Bone marrow (tissue), 2 donors: ENCODE measurements at regions not wholly inside any gene's neighbourhood (a gene's known extent, or its start where the extent isn't known, plus 50 kb on each side); places are given as distances from the start of the nearest gene placed in this dataset.
"Not testable (repeated sequence)": the region's sequence is repeated elsewhere in the genome, so short reads cannot be mapped to it uniquely, and the experiment has no call there.

Experiments
- DNase-seq, 2 donors: peaks; one replicate each; lab custom pipeline; 2025; lab: John Stamatoyannopoulos, UW

GRCh38 chr7:114806590-114807162 lies 115.2 kb upstream of the MDFIC start:
- no peak for DNase-seq

- DNase-seq, result no peak
These were observed 109.3 kb upstream of the MDFIC start for GRCh38 chr7:114812570-114812969.

DNA sequence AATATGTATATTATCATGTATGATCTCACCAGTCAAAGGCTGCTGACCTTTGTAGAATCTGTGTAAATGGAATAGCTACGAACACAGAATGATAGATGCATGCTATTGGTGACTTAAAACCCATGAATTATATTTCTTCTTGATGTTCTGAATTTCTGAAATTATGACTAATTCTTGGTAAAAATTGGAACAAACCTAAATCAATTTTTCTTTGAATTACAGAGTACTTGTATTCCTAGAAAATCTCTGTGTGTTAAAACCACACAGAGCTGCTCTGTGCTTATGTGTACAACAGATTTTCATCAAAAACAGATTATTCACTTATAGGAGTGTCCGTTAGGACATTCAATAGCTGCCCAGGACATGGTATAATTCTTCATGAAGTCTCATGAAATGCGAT lies 108.3 kb upstream of the MDFIC start:
- DNase-seq, result no peak

- DNase-seq, result not testable (repeated sequence)
These were observed 104.9 kb upstream of the MDFIC start for GRCh38 chr7:114817036-114817435.

DNA sequence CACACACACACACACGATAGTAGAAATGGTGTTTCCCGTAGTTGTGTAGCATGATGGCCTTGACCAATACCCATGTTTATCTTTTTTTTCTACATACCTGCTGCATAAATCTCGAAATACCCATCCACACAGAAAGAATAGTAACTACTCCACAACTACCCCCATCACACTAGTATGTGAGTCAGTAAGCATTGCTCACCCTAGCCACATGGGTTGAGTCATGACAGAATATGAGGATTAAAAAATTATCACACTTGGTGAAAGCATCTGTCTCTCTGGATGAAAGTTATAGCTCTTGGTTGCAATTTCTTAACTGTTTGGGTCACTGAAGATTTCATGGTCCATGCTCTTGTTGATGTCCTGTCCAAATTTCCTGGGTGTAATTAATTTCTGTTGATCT lies 103.4 kb upstream of the MDFIC start:
- DNase-seq, result no peak

DNA sequence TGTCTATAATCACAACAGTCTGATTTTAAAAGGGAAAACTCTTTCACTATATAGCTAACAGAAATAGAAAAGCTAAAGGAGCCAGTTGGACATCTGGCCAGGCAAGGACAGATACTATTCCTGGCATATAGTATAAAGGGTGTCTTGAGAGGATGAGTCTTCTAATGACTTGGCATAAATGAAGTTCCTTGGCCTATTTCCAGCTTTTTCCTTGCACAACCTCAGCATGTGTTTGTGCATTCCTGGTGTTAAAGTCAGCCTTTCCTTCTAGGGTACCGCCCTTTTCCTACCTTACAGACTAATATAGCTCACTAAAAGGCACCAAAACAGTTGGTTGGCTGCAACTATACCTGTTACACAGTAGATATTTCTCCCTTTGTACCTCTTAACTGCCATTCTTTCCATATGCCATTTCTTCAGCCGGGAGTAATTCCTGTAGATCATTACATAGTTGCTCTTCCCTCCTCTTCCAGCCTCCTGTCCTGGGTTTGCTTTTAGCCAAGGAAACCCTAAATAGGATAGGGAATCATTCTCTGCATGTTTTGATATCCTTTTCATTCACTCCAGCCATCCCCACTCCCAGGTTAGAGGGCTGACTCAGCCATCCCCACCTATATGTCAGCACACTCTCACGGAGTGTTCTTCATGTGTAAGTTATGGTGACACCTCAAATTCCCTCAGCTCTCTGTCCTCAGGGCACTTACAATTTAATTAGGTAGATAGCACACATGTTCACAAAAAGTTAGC lies 102.1 kb upstream of the MDFIC start:
- no peak for DNase-seq

- DNase-seq, result no peak
These were observed 100.6 kb upstream of the MDFIC start for GRCh38 chr7:114821030-114821900.

DNA sequence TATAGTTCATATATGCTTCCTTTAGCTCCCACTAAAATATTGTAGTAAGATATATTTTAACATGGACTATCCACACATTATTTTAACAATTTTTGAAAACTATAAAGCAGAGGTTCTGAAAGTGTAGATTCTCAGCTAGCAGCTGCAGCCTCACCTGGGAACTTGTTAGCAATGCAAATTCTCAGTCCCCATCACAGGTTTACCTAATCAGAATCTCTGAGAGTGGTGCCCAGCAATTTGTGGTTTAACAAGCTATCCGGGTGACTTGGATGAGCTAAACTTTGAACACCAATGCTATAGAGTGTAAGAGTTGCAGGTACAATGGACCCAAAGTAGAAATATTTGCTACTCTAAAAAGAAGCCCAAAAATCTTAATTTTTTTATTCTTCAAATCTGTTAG lies 99.8 kb upstream of the MDFIC start:
- no peak for DNase-seq

GRCh38 chr7:114822844-114823243 lies 99.0 kb upstream of the MDFIC start:
- no peak for DNase-seq

- DNase-seq, result no peak
These were observed 98.6 kb upstream of the MDFIC start for GRCh38 chr7:114823290-114823689.

DNA sequence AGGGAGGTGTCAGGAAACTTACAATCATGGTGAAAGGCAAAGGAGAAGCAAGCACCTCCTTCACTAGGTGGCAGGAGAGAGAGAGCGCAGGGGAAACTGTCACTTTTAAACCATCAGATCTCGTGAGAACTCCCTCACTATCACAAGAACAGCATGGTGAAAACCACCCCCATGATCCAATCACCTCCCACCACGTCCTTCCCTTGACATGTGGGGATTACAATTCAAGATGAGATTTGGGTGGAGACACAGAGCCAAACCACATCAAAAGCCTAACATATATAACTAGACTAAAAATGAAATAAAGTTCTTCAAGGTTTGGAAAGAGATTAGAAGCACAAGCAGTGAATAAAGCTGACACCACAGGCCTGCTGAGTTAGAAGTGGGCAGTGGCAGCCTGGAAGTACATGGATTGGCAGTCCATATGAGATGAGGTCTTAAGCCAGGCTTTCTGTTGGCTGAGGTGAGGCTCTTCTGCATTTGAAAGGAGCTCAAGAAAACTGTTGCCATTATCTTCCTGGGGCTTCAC lies 96.4 kb upstream of the MDFIC start:
- no peak for DNase-seq

- DNase-seq, result no peak
These were observed 90.9 kb upstream of the MDFIC start for GRCh38 chr7:114830952-114831351.

DNA sequence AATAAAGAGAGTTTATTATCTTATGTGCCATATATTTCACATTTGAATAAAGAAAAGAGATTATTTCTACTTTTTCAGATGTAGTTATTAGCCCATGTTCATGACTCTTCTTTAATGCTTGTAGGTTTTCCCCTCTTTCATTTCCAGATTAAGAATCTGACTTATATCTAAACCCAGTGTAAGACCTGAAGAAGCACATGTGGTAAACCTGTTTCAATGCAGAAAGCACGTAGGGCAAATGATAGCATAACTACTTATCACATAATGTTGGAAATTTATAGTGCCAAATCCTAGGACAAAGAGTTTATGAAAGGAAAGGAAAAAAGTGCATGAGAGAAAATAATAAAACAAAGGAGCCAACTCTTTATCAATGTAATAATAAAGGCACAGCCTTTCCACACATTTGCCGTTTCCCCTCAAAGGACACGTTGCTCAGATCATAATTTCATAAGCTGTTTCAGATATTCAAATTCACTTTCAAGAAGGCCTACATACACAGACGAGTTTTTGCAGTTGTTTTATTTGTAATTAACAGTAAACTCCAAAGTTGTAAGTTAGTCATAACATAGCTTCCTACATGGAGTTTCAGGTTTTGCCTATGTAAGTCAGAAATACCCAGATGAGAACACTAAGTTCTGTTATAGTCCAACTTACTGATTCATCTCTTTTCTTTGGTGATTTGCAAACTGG lies 88.8 kb upstream of the MDFIC start:
- DNase-seq, result no peak

DNA sequence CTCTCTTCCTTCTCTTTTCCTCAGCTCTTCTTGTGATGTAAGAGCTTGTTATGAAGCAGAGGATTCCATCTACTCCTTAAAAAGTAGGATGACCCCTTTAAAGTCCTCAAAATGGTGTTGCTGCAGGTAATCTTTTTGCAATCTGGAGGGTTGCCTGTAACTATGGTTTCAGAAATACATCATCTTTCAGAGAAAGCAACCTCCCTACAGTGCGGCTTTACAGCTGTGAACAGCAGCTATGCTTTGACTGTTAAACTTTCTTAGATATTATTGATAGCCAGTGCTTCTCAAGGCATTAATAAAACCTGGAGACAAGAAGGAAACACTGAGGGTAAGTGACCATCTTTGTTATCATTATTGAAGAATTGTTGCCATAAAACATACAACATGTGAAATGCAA lies 86.6 kb upstream of the MDFIC start:
- no peak for DNase-seq

- no peak for DNase-seq
These were observed 86.0 kb upstream of the MDFIC start for GRCh38 chr7:114835861-114836260.

GRCh38 chr7:114842551-114843065 lies 79.3 kb upstream of the MDFIC start:
- no peak for DNase-seq

DNA sequence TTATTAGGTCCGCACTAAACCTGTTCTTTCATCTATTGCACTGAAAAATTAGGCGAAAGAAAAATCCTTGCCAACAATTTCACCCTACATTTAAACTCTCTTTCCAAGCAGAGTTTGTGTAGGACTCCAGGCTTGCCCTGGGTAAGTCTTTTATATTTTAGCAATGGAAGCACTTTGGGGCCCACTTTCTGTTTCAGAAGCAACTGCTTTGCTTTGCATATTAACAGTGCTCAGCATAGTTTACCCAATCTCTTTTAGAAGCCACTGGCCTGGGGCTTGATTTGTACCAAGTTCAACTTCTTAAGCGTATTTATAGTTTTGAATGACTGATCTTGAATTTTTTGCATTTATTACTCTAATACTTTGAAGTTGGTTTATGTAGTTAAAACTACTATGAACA lies 78.8 kb upstream of the MDFIC start:
- no peak for DNase-seq

- no peak for DNase-seq
These were observed 70.4 kb upstream of the MDFIC start for GRCh38 chr7:114851406-114852061.

- no peak for DNase-seq
These were observed 69.6 kb upstream of the MDFIC start for GRCh38 chr7:114852293-114852692.

DNA sequence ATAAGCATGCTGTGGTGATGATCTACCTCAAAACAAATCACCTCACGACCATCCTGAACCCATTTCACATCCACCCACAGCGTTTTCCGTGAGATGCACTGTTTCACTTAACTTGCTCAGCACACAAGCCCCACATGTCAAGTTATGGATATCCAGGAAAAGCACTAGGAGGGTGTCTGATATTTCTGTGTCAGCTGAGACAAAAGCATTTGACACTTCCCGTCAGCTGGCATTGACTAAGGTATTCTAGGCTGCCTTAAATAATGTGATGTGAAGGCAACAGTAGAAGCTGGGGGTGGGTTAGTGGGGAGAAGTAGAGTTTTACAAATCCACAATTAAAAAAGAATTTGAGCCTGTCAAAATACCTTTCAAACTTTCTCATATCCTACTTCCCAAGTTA lies 68.7 kb upstream of the MDFIC start:
- no peak for DNase-seq

- no peak for DNase-seq
These were observed 67.5 kb upstream of the MDFIC start for GRCh38 chr7:114854369-114854768.
